NCI-H345 (cell line): ENCODE measurements at regions not wholly inside any gene's neighbourhood (a gene's known extent, or its start where the extent isn't known, plus 50 kb on each side); places are given as distances from the start of the nearest gene placed in this dataset.
A peak's percentile ranks its signal among the peaks of the same experiment; 100 is the strongest.

ENCODE experiments used
- DNase-seq: peaks from one replicate; lab custom pipeline; 2025; lab: John Stamatoyannopoulos, UW

DNA sequence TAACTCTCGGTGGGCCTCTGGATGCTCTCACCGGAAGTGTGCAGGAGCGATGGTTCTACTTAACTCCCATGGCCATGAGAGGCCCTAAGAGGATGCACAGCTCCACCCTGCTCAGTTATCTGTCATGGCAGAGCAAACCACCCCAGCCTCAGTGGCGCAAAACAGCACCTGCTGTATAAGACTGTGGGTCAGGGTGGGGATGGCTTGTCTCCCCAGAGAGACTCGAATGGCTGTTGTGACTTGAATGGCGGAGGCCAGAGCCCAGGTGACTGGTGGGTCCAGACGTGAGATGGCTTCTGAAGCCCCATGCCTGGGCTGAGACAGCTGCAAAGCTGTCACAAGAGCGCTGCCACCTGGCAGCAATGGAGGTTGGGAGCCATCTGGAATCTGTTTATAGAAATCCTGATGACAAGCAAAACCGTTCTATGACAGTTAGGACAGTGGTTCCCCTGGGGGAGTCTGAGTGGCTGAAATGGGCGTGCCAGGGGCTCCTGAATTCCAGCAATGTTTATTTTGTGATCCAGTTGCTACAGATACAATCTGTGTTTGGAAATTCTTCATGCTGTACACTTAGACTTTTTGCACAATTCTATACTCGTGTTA lies 490.5 kb downstream of the TCERG1L start:
- peak; percentile 0 for DNase-seq

- DNase-seq, result no peak
Measured at GRCh38 chr10:130824230-130825014, 487.1 kb downstream of the TCERG1L start.

DNA sequence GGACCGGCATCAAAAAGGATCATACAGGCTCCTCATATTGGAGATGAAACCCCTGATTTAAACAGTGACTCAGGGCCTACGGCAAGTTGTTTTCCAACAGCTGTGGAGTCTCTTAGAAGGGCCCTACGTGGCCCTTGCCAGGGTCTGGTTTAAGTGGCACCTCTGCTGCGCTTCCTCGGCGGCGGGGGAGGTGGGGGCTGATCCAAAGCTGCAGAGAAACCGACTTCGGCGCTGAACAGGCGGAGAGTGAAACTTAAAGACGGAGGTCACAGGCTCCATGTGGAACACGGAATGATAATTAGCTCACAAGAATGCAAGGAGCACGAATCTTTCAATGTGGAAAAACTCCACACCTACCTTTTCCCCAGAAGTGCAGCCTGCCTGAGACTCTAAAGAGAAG lies 477.9 kb downstream of the TCERG1L start:
- DNase-seq, result no peak

GRCh38 chr10:130834170-130834569 lies 477.4 kb downstream of the TCERG1L start:
- no peak for DNase-seq

DNA sequence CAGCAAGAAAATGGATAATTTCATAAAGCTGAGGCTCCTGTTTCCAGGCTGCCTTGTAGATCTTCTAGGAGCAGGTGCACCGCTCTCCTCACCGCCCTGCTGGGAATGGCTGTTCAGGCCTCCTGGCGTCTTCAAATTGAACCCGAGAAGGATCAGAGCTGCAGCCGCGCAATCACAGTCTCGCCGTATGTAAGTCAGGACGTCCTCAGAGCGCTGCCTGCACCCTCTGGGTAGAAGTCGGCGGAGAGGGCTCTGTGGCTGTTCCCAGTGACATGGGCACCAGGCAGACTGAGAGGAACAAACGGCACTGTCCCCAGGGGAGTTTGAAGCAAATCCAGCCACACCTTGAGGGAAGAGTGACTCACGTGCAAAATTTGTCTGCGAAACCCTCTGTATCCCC lies 476.9 kb downstream of the TCERG1L start:
- DNase-seq, result no peak

GRCh38 chr10:130835068-130835467 lies 476.5 kb downstream of the TCERG1L start:
- DNase-seq, result no peak

GRCh38 chr10:130836344-130836743 lies 475.2 kb downstream of the TCERG1L start:
- no peak for DNase-seq

GRCh38 chr10:130843051-130843653 lies 468.4 kb downstream of the TCERG1L start:
- DNase-seq, result no peak

GRCh38 chr10:130844310-130844709 lies 467.2 kb downstream of the TCERG1L start:
- no peak for DNase-seq

- no peak for DNase-seq
Measured at GRCh38 chr10:130847170-130847569, 464.4 kb downstream of the TCERG1L start.

- no peak for DNase-seq
Measured at GRCh38 chr10:130848855-130849254, 462.7 kb downstream of the TCERG1L start.

GRCh38 chr10:130854151-130854550 lies 457.4 kb downstream of the TCERG1L start:
- DNase-seq, result no peak

GRCh38 chr10:130857631-130858295 lies 453.8 kb downstream of the TCERG1L start:
- DNase-seq, result no peak

DNA sequence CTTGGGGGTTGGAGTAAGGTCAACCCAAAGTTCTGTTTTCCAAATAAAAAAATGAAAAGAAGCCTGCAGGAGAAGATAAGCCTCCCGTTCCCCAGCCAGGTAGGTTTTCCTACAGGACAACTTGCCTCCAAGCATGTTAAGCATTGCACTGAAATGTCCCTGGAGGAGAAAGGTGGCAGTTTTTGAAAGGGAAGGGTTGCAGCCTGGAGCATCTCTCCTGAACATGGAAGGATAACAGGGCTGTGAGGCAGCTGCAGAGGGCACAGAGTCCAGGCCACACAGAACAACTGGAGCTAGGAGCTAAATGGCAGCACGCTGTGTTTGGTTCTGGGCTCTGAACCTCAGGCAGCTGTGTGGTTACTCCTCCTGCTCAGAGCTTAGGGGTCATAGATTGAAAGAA lies 452.9 kb downstream of the TCERG1L start:
- no peak for DNase-seq

DNA sequence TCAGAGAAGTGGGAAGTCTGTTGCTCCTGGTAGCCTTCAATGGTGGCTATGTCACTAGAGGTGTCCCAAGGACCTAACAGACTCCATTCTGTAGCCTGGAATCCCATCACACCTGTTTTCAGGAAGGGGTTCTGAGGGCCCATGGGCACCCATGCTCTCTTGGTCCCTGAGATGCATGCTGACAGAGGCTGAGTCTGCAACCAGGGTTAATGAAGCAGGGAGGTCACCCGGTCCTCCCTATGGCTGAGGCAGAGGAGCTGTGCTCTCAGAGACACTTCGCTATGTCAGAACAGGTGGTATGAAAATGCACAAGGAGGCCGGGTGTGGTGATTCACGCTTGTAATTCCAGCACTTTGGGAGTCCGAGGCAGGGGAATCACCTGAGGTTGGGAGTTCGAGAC lies 452.1 kb downstream of the TCERG1L start:
- no peak for DNase-seq

DNA sequence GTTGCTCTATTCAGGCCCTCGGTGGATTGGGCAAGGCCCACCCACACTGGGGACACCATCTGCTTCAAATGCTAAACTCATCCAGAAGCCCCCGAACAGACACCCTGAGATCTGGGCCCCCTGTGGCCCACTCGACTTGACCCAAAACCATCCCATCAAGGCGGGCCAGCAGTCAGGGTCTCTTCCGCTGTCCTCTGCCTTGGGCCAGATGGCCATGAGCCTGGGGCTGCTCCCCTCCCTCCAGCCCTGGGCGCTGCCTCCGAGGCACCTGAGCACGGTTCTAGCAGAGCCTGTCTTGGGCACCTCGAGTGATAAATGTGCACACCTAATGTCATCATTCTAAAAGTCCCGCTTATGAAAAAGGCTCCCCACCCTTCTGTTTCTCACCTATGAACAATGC lies 449.4 kb downstream of the TCERG1L start:
- no peak for DNase-seq

DNA sequence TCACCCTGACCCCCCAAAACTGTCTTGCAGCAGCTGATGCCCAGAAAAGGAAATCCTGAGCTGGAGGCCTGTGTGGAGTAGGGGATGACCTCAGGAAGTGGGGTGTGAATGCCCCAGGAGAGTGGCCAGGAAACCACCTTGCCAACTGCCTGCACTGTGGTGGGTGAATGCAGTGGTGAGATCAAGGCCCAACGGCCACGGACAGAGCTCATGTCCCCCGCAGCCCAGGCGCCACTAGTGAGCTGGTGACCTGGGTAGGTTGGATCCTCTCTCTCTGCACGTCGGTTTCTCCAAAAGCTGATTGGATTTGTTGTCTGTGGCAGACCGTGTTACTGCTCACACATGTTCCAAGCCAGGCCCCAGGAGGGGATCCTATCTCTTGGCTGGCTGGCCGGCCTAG lies 448.9 kb downstream of the TCERG1L start:
- DNase-seq, result no peak

- no peak for DNase-seq
Measured at GRCh38 chr10:130863044-130863443, 448.5 kb downstream of the TCERG1L start.

DNA sequence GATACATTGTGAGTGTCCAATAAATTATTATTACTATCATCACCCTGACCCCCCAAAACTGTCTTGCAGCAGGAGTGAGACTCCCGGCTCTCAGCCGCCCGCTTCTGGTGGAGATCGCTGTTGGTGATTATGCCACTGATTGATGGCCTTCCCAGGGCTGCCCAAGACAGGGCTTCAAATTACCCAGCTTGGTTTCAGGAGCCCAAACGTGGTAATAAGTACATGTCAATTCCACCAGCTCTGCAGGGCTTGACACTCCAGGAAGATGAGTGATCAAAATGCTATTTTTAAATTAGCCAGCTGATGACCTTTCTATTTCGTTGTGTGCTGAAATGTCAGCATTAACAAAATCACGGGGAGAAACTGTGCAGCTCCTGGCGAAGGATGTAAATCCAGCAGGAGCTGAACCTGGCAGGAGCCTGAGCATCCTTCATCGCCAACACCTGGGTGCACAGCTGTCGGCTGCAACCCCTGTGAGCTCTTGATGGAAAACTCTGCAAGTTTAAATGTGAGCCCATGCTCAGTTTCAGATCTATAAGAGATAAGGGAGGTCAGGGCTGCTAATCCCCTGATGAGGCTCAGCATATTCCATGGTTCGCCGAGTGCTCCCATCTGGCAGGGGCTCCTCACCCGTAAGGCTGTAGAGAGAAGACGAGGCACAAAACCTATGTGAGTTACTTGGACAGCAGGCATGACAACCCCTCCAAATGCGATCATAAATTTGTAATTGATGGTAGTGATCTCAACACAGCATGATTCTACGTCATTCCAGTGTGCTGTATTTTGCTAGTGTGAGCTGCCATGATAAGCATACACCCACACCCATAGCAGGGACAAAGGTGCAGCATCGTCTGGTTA lies 446.3 kb downstream of the TCERG1L start:
- DNase-seq, result no peak

DNA sequence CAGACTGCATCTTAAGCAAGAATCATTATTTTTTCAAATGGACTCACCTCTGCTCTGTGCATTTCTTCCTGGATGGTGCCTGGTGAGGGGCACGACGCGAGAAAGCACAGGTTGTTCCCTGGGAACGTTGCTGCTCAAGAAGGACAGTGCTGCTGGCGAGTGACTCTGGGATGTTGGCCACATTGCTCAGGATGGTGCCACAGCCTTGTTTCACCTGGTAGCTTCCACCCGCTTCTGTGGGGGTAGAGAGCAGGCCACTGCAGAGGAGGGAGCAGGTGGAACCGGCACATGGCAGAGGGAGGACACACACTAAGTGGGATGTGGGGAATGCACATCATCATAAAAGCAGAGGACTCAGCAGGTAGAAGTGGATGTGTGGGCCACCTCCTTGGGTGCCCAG lies 444.7 kb downstream of the TCERG1L start:
- DNase-seq, result no peak

- DNase-seq, result no peak
Measured at GRCh38 chr10:130867446-130868194, 443.9 kb downstream of the TCERG1L start.
